Subcutaneous abdominal adipose tissue (tissue), 5 donors: ENCODE measurements at regions not wholly inside any gene's neighbourhood (a gene's known extent, or its start where the extent isn't known, plus 50 kb on each side); places are given as distances from the start of the nearest gene placed in this dataset.

Experiments used
- H3K27ac ChIP-seq: one replicate; pipeline ENCODE4 v1.7.0; 2013; ENCODE audit warnings: low read depth, mild to moderate bottlenecking, inconsistent platforms, low read length, moderate library complexity
- H3K27me3 ChIP-seq, 5 donors: one replicate each; pipeline ENCODE4 v1.7.0; 2013; ENCODE audit warnings: low read length in 5 of 5, inconsistent platforms in 1 of 5; ENCODE audit not compliant: control insufficient read depth in 5 of 5, insufficient read depth in 4 of 5
- H3K36me3 ChIP-seq, 5 donors: one replicate each; pipeline ENCODE4 v1.7.0; 2013; ENCODE audit warnings: low read length in 5 of 5; ENCODE audit not compliant: control insufficient read depth in 5 of 5, insufficient read depth in 5 of 5
- H3K4me1 ChIP-seq, 5 donors: one replicate each; pipeline ENCODE4 v1.7.0; 2013; ENCODE audit warnings: low read length in 5 of 5, mild to moderate bottlenecking in 3 of 5, moderate library complexity in 1 of 5; ENCODE audit not compliant: control insufficient read depth in 5 of 5, insufficient read depth in 5 of 5
- H3K4me3 ChIP-seq, 5 donors: one replicate each; pipeline ENCODE4 v1.7.0; 2013; ENCODE audit warnings: low read length in 5 of 5, low read depth in 1 of 5
- H3K9ac ChIP-seq, 5 donors: one replicate each; pipeline ENCODE4 v1.7.0; 2013; ENCODE audit warnings: low read length in 5 of 5, mild to moderate bottlenecking in 4 of 5, moderate library complexity in 3 of 5
- H3K9me3 ChIP-seq, 5 donors: one replicate each; pipeline ENCODE4 v1.7.0; 2013; ENCODE audit warnings: low read length in 5 of 5; ENCODE audit not compliant: control insufficient read depth in 5 of 5
- donor health status: healthy.
- donor health status: healthy.
- donor health status: healthy.
- donor health status: healthy.
- donor health status: healthy.

- Histone ChIP-seq H3K27me3 (peaks cover 2 to 7% (median 3%) of the 10 kb centered on the region in 5 donors), H3K4me3 (no peak overlapping the region), H3K9ac (no peak overlapping the region), H3K9me3 (peaks cover 4 to 8% (median 5%) of the 10 kb centered on the region in 5 donors), H3K27ac (no peak overlapping the region), H3K36me3 (no peaks in the 10 kb centered on the region), H3K4me1 (no peaks in the 10 kb centered on the region)
Observed at GRCh38 chr2:239790313-239790712, 234.8 kb downstream of the NDUFA10 start.

GRCh38 chr2:239789711-239790110 is 235.4 kb downstream of the NDUFA10 start:
- Histone ChIP-seq H3K9ac (no peak overlapping the region), H3K4me3 (no peak overlapping the region), H3K27ac (no peak overlapping the region), H3K36me3 (no peaks in the 10 kb centered on the region), H3K27me3 (peaks cover 2 to 7% (median 3%) of the 10 kb centered on the region in 5 donors), H3K4me1 (no peaks in the 10 kb centered on the region), H3K9me3 (peaks cover 4 to 8% (median 5%) of the 10 kb centered on the region in 5 donors)

- no peaks in the 10 kb centered on the region for H3K4me1 ChIP-seq
- H3K9me3 ChIP-seq: peaks cover 4 to 8% (median 5%) of the 10 kb centered on the region in 5 donors
Observed at GRCh38 chr2:239788576-239789098, 236.5 kb downstream of the NDUFA10 start.

GRCh38 chr2:239787538-239788050 is 237.5 kb downstream of the NDUFA10 start:
- H3K4me1 ChIP-seq: no peaks in the 10 kb centered on the region
- H3K36me3 ChIP-seq: no peaks in the 10 kb centered on the region
- H3K9me3 ChIP-seq: peaks cover 4 to 8% (median 5%) of the 10 kb centered on the region in 5 donors
- H3K9ac ChIP-seq: no peak overlapping the region
- H3K27me3 ChIP-seq: peaks cover under 1 to 7% (median 3%) of the 10 kb centered on the region in 5 donors
- H3K27ac ChIP-seq: no peak overlapping the region
- no peak overlapping the region for H3K4me3 ChIP-seq

More at GRCh38 chr2:239788576-239789098, 236.5 kb downstream of the NDUFA10 start:
- H3K4me3 ChIP-seq: no peak overlapping the region
- H3K27me3 ChIP-seq: peaks cover 2 to 7% (median 3%) of the 10 kb centered on the region in 5 donors
- H3K9ac ChIP-seq: no peak overlapping the region
- no peak overlapping the region for H3K27ac ChIP-seq
- no peaks in the 10 kb centered on the region for H3K36me3 ChIP-seq

- Histone ChIP-seq H3K27ac (no peak overlapping the region), H3K4me1 (no peaks in the 10 kb centered on the region), H3K4me3 (no peak overlapping the region), H3K36me3 (no peaks in the 10 kb centered on the region), H3K9ac (no peak overlapping the region), H3K27me3 (peaks cover 0 to 3% (median 3%) of the 10 kb centered on the region in 5 donors), H3K9me3 (peaks cover 4 to 8% (median 5%) of the 10 kb centered on the region in 5 donors)
Observed at GRCh38 chr2:239786791-239787190, 238.4 kb downstream of the NDUFA10 start.

- no peak overlapping the region for H3K9ac ChIP-seq
- H3K4me1 ChIP-seq: peaks cover 0 to 2% (median 0%) of the 10 kb centered on the region in 5 donors
- H3K36me3 ChIP-seq: no peaks in the 10 kb centered on the region
- no peak overlapping the region for H3K4me3 ChIP-seq
- peaks cover 4 to 12% (median 6%) of the 10 kb centered on the region in 5 donors for H3K9me3 ChIP-seq
- peaks cover 0 to 10% (median 4%) of the 10 kb centered on the region in 5 donors for H3K27me3 ChIP-seq
- H3K27ac ChIP-seq: no peak overlapping the region
Observed at GRCh38 chr2:239781454-239781853, 243.7 kb downstream of the NDUFA10 start.

- Histone ChIP-seq H3K4me3 (no peak overlapping the region), H3K9ac (no peak overlapping the region), H3K27me3 (peaks cover 0 to 13% (median 8%) of the 10 kb centered on the region in 5 donors), H3K27ac (no peak overlapping the region), H3K4me1 (peaks cover 0 to 6% (median 0%) of the 10 kb centered on the region in 5 donors), H3K36me3 (no peaks in the 10 kb centered on the region), H3K9me3 (peaks cover 0 to 8% (median 0%) of the 10 kb centered on the region in 5 donors)
Observed at GRCh38 chr2:239780236-239780994, 244.7 kb downstream of the NDUFA10 start.

GRCh38 chr2:239779584-239779983 is 245.6 kb downstream of the NDUFA10 start:
- Histone ChIP-seq H3K9ac (no peak overlapping the region), H3K27ac (no peak overlapping the region), H3K27me3 (peaks cover 0 to 16% (median 13%) of the 10 kb centered on the region in 5 donors), H3K4me1 (peaks cover 0 to 9% (median 0%) of the 10 kb centered on the region in 5 donors), H3K36me3 (no peaks in the 10 kb centered on the region), H3K4me3 (no peak overlapping the region), H3K9me3 (peaks cover 0 to 8% (median 0%) of the 10 kb centered on the region in 5 donors)

GRCh38 chr2:239778861-239779558 is 246.1 kb downstream of the NDUFA10 start:
- Histone ChIP-seq H3K9me3 (peaks cover 0 to 8% (median 0%) of the 10 kb centered on the region in 5 donors), H3K27ac (no peak overlapping the region), H3K4me1 (peaks cover 0 to 9% (median 0%) of the 10 kb centered on the region in 5 donors), H3K9ac (no peak overlapping the region), H3K27me3 (peaks cover 2 to 22% (median 15%) of the 10 kb centered on the region in 5 donors), H3K4me3 (no peak overlapping the region), H3K36me3 (no peaks in the 10 kb centered on the region)
